Ascending aorta (tissue), 2 donors: ENCODE measurements at regions not wholly inside any gene's neighbourhood (a gene's known extent, or its start where the extent isn't known, plus 50 kb on each side); places are given as distances from the start of the nearest gene placed in this dataset.

Experiments used
- DNase-seq, 2 donors: peaks; one replicate each; pipeline ENCODE4 v3.0.0-alpha.2; 2019; ENCODE audit warnings: low spot score in 2 of 2
- H3K27ac ChIP-seq, 2 donors: fragments of 200-600 bp; sonication (generic); one replicate each; pipeline ENCODE4 v1.5.1; 2016 to 2017; ENCODE audit warnings: mild to moderate bottlenecking in 1 of 2
- H3K27me3 ChIP-seq: fragments of 200-600 bp; sonication (generic); one replicate; pipeline ENCODE4 v1.5.1; 2017
- H3K36me3 ChIP-seq, 2 donors: fragments of 200-600 bp; sonication (generic); one replicate each; pipeline ENCODE4 v1.5.1; 2016
- H3K4me1 ChIP-seq, 2 donors: fragments of 200-600 bp; sonication (generic); one replicate each; pipeline ENCODE4 v1.5.1; 2016 to 2017; ENCODE audit warnings: mild to moderate bottlenecking in 1 of 2
- H3K4me3 ChIP-seq, 2 donors: fragments of 200-600 bp; sonication (generic); one replicate each; pipeline ENCODE4 v1.5.1; 2016 to 2017; ENCODE audit warnings: mild to moderate bottlenecking in 1 of 2
- H3K9me3 ChIP-seq, 2 donors: fragments of 200-600 bp; sonication (generic); one replicate each; pipeline ENCODE4 v1.5.1; 2016
- intact Hi-C: fragments of 100-400 bp; cut with DNase I; formaldehyde crosslinking; loops from one replicate; pipeline ENCODE4 v1.15.1; 2023
- TF ChIP-seq, protein P1 (sequence below), 3 experiments: fragments of 200-600 bp in 2 of 3; fragments of 450-650 bp in 1 of 3; sonication (generic) in 2 of 3; IDR thresholded peaks; one replicate each; pipeline ENCODE4 v1.5.1; 2016 to 2019; ENCODE audit warnings: antibody characterized with exemption in 3 of 3, mild to moderate bottlenecking in 1 of 3, moderate library complexity in 1 of 3

- no peaks in the 10 kb centered on the region for H3K36me3 ChIP-seq
- intact Hi-C loops = no loop called here
- TF ChIP-seq, protein P1, sequence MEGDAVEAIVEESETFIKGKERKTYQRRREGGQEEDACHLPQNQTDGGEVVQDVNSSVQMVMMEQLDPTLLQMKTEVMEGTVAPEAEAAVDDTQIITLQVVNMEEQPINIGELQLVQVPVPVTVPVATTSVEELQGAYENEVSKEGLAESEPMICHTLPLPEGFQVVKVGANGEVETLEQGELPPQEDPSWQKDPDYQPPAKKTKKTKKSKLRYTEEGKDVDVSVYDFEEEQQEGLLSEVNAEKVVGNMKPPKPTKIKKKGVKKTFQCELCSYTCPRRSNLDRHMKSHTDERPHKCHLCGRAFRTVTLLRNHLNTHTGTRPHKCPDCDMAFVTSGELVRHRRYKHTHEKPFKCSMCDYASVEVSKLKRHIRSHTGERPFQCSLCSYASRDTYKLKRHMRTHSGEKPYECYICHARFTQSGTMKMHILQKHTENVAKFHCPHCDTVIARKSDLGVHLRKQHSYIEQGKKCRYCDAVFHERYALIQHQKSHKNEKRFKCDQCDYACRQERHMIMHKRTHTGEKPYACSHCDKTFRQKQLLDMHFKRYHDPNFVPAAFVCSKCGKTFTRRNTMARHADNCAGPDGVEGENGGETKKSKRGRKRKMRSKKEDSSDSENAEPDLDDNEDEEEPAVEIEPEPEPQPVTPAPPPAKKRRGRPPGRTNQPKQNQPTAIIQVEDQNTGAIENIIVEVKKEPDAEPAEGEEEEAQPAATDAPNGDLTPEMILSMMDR (IDR thresholded peaks at IDR 0.05) = no peak
- no peak overlapping the region for H3K4me3 ChIP-seq
- H3K4me1 ChIP-seq = no peaks in the 10 kb centered on the region
- DNase-seq = no peak
- no peaks in the 10 kb centered on the region for H3K27me3 ChIP-seq
- no peaks in the 10 kb centered on the region for H3K9me3 ChIP-seq
- H3K27ac ChIP-seq = no peak overlapping the region
Observed at GRCh38 chr1:112308716-112309115, 87.3 kb upstream of the CTTNBP2NL start.

DNA sequence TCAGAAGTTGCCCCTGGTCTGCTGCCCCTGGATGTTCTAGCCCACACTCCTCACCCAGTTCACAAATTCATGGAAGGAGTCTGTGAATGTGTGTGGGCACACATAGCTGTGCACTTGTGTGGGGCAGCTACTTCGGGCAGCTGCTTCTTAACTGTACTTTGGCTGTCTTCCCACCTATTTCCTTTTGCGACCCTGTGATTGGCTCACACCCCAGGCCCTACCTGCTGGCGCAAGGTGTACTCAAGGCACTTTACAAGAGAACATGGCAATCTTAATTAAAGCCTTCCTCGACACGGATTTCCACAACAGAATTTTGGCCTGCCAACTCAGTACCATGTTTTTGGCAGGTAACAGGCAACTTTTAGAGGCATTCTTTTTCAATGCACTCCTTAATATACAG lies 86.5 kb upstream of the CTTNBP2NL start:
- intact Hi-C loops = no loop called here
- Histone ChIP-seq H3K36me3 (no peaks in the 10 kb centered on the region), H3K9me3 (no peaks in the 10 kb centered on the region), H3K27ac (no peak overlapping the region), H3K27me3 (no peaks in the 10 kb centered on the region), H3K4me3 (no peak overlapping the region), H3K4me1 (no peaks in the 10 kb centered on the region)
- DNase-seq = no peak
- TF ChIP-seq, protein P1 (IDR thresholded peaks at IDR 0.05) = no peak

- no peak for DNase-seq
- Histone ChIP-seq H3K27ac (no peak overlapping the region), H3K4me3 (no peak overlapping the region), H3K36me3 (no peaks in the 10 kb centered on the region), H3K4me1 (peaks cover 0 to 2% of the 10 kb centered on the region in 2 donors), H3K27me3 (no peaks in the 10 kb centered on the region), H3K9me3 (no peaks in the 10 kb centered on the region)
- TF ChIP-seq, protein P1 (IDR thresholded peaks at IDR 0.05) = no peak
- intact Hi-C loops = no loop called here
Observed at GRCh38 chr1:112312315-112312714, 83.7 kb upstream of the CTTNBP2NL start.

- TF ChIP-seq, protein P1 (IDR thresholded peaks at IDR 0.05) = no peak
- intact Hi-C loops = no loop called here
- H3K4me1 ChIP-seq = peaks cover 0 to 3% of the 10 kb centered on the region in 2 donors
Observed at GRCh38 chr1:112312879-112313278, 83.1 kb upstream of the CTTNBP2NL start.

GRCh38 chr1:112316254-112316913 lies 79.6 kb upstream of the CTTNBP2NL start:
- no peak for DNase-seq
- no peaks in the 10 kb centered on the region for H3K36me3 ChIP-seq
- no peaks in the 10 kb centered on the region for H3K9me3 ChIP-seq
- H3K4me1 ChIP-seq = peaks cover 0 to 3% of the 10 kb centered on the region in 2 donors
- H3K27me3 ChIP-seq = no peaks in the 10 kb centered on the region
- H3K4me3 ChIP-seq = no peak overlapping the region
- TF ChIP-seq, protein P1 (IDR thresholded peaks at IDR 0.05) = no peak
- intact Hi-C loops = no loop called here
- peak overlapping the region in 1 of 2 donors; percentile 12 for H3K27ac ChIP-seq

More at GRCh38 chr1:112312879-112313278, 83.1 kb upstream of the CTTNBP2NL start:
- no peak overlapping the region for H3K27ac ChIP-seq
- H3K4me3 ChIP-seq = no peak overlapping the region
- no peaks in the 10 kb centered on the region for H3K9me3 ChIP-seq
- H3K27me3 ChIP-seq = no peaks in the 10 kb centered on the region
- H3K36me3 ChIP-seq = no peaks in the 10 kb centered on the region
- DNase-seq = no peak
